ENCODE measurements at regions not wholly inside any gene's neighbourhood (a gene's known extent, or its start where the extent isn't known, plus 50 kb on each side); places are given as distances from the start of the nearest gene placed in this dataset.

- no peaks in the 10 kb centered on the region for H3K79me2 ChIP-seq (ENCODE audit: insufficient read depth, low read length)
- H3K9me3 ChIP-seq (ENCODE audit: low read length) = no peaks in the 10 kb centered on the region
- no peak overlapping the region for H3K9ac ChIP-seq (ENCODE audit: low read length)
- no peaks in the 10 kb centered on the region for H4K20me1 ChIP-seq (ENCODE audit: insufficient read depth, low read length)
- no peak overlapping the region for H2AFZ ChIP-seq (ENCODE audit: low read length)
- H3K27me3 ChIP-seq (ENCODE audit: insufficient read depth, low read length) = no peaks in the 10 kb centered on the region
- TF ChIP-seq EZH2 (IDR thresholded peaks at IDR 0.05; ENCODE audit: borderline replicate concordance, low read length) (no peak), CTCF (IDR thresholded peaks at IDR 0.05; ENCODE audit: low read length) (no peak)
- H3K27ac ChIP-seq (ENCODE audit: low read depth, low read length, poor library complexity, severe bottlenecking) = no peak overlapping the region
- no peak overlapping the region for H3K4me2 ChIP-seq (ENCODE audit: low read length)
- no peaks in the 10 kb centered on the region for H3F3A ChIP-seq (ENCODE audit: insufficient read depth, low read length)
- H3K4me3 ChIP-seq (ENCODE audit: low read depth, low read length, poor library complexity, severe bottlenecking) = no peak overlapping the region
- no peaks in the 10 kb centered on the region for H3K4me1 ChIP-seq (ENCODE audit: insufficient read depth, low read length, severe bottlenecking)
- H3K9me2 ChIP-seq (ENCODE audit: low read depth, low read length) = no peaks in the 10 kb centered on the region
- H3K36me3 ChIP-seq (ENCODE audit: insufficient read depth, low read length) = no peaks in the 10 kb centered on the region
Observed at GRCh38 chr13:106314417-106314816, 221.0 kb downstream of the EFNB2 start.

GRCh38 chr13:106311004-106311403 lies 224.5 kb downstream of the EFNB2 start:
- H3K9me3 ChIP-seq (ENCODE audit: low read length) = peaks cover 3% of the 10 kb centered on the region; the same call in 1 of the 2 replicates
- H3K27me3 ChIP-seq (ENCODE audit: insufficient read depth, low read length) = no peaks in the 10 kb centered on the region
- H3K4me1 ChIP-seq (ENCODE audit: insufficient read depth, low read length, severe bottlenecking) = no peaks in the 10 kb centered on the region
- H4K20me1 ChIP-seq (ENCODE audit: insufficient read depth, low read length) = no peaks in the 10 kb centered on the region
- no peaks in the 10 kb centered on the region for H3F3A ChIP-seq (ENCODE audit: insufficient read depth, low read length)
- no peak overlapping the region for H3K9ac ChIP-seq (ENCODE audit: low read length)
- H3K36me3 ChIP-seq (ENCODE audit: insufficient read depth, low read length) = no peaks in the 10 kb centered on the region
- H3K4me3 ChIP-seq (ENCODE audit: low read depth, low read length, poor library complexity, severe bottlenecking) = no peak overlapping the region
- no peak overlapping the region for H3K4me2 ChIP-seq (ENCODE audit: low read length)
- no peaks in the 10 kb centered on the region for H3K79me2 ChIP-seq (ENCODE audit: insufficient read depth, low read length)
- H3K9me2 ChIP-seq (ENCODE audit: low read depth, low read length) = 0 out of 2 replicates have a peak, but pooled peaks cover 2% of the 10 kb centered on the region
- no peak overlapping the region for H2AFZ ChIP-seq (ENCODE audit: low read length)
- TF ChIP-seq CTCF (IDR thresholded peaks at IDR 0.05; ENCODE audit: low read length) = no peak
- no peak for TF ChIP-seq EZH2 (IDR thresholded peaks at IDR 0.05; ENCODE audit: borderline replicate concordance, low read length)
- H3K27ac ChIP-seq (ENCODE audit: low read depth, low read length, poor library complexity, severe bottlenecking) = no peak overlapping the region

GRCh38 chr13:106310291-106310865 lies 225.1 kb downstream of the EFNB2 start:
- Histone ChIP-seq H4K20me1 (ENCODE audit: insufficient read depth, low read length) (no peaks in the 10 kb centered on the region), H3F3A (ENCODE audit: insufficient read depth, low read length) (no peaks in the 10 kb centered on the region), H3K36me3 (ENCODE audit: insufficient read depth, low read length) (no peaks in the 10 kb centered on the region), H3K4me2 (ENCODE audit: low read length) (no peak overlapping the region), H3K27ac (ENCODE audit: low read depth, low read length, poor library complexity, severe bottlenecking) (no peak overlapping the region), H3K4me1 (ENCODE audit: insufficient read depth, low read length, severe bottlenecking) (no peaks in the 10 kb centered on the region), H2AFZ (ENCODE audit: low read length) (no peak overlapping the region), H3K9ac (ENCODE audit: low read length) (no peak overlapping the region), H3K27me3 (ENCODE audit: insufficient read depth, low read length) (no peaks in the 10 kb centered on the region), H3K9me2 (ENCODE audit: low read depth, low read length) (0 out of 2 replicates have a peak, but pooled peaks cover 3% of the 10 kb centered on the region), H3K79me2 (ENCODE audit: insufficient read depth, low read length) (no peaks in the 10 kb centered on the region), H3K9me3 (ENCODE audit: low read length) (peaks cover 3% of the 10 kb centered on the region; the same call in 1 of the 2 replicates), H3K4me3 (ENCODE audit: low read depth, low read length, poor library complexity, severe bottlenecking) (no peak overlapping the region)
- TF ChIP-seq CTCF (IDR thresholded peaks at IDR 0.05; ENCODE audit: low read length) = no peak
